BE2C (cell line): ENCODE measurements at regions not wholly inside any gene's neighbourhood (a gene's known extent, or its start where the extent isn't known, plus 50 kb on each side); places are given as distances from the start of the nearest gene placed in this dataset.

Source experiments
- DNase-seq: peaks from one replicate; pipeline ENCODE4 v3.0.0-alpha.2; 2020
- H3K27me3 ChIP-seq: fragments of 250-450 bp; sonication (Bioruptor Pico); 2 replicates; pipeline ENCODE4 v1.5.1; 2020; ENCODE audit warnings: mild to moderate bottlenecking
- H3K36me3 ChIP-seq: fragments of 250-450 bp; sonication (Bioruptor Pico); 2 replicates; pipeline ENCODE4 v1.5.1; 2020; ENCODE audit warnings: mild to moderate bottlenecking
- H3K4me1 ChIP-seq: fragments of 250-450 bp; sonication (Bioruptor Pico); 2 replicates; pipeline ENCODE4 v1.5.1; 2020
- H3K4me3 ChIP-seq: 2 replicates; pipeline ENCODE4 v1.5.1; 2011; ENCODE audit warnings: low read depth, low read length
- H3K9me3 ChIP-seq: fragments of 250-450 bp; sonication (Bioruptor Pico); 2 replicates; pipeline ENCODE4 v1.5.1; 2020
- TF ChIP-seq, protein P1 (sequence below): IDR thresholded peaks from 2 replicates; pipeline ENCODE4 v1.5.1; 2012; ENCODE audit warnings: mild to moderate bottlenecking, low read depth, low read length

DNA sequence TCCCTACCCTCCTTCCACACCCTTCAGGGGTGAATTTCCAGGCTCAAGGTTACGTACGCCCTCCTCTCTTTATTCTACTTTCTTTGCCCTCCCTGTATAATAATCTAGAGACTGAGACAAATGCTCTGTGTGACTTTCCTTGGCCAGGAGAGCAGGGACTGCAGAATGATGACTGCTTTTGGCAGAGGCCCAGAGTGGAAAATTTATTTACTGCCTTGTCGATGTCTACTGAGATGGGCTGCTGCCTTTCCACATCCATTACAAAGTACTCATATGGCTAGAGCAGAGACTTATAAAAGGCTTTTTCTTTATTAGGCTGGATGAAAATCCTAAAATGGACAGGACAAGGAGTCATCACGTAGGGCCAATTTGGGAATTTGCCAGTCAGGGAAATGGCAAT lies 576.2 kb downstream of the TUSC7 start:
- TF ChIP-seq, protein P1, sequence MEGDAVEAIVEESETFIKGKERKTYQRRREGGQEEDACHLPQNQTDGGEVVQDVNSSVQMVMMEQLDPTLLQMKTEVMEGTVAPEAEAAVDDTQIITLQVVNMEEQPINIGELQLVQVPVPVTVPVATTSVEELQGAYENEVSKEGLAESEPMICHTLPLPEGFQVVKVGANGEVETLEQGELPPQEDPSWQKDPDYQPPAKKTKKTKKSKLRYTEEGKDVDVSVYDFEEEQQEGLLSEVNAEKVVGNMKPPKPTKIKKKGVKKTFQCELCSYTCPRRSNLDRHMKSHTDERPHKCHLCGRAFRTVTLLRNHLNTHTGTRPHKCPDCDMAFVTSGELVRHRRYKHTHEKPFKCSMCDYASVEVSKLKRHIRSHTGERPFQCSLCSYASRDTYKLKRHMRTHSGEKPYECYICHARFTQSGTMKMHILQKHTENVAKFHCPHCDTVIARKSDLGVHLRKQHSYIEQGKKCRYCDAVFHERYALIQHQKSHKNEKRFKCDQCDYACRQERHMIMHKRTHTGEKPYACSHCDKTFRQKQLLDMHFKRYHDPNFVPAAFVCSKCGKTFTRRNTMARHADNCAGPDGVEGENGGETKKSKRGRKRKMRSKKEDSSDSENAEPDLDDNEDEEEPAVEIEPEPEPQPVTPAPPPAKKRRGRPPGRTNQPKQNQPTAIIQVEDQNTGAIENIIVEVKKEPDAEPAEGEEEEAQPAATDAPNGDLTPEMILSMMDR = no peak
- no peaks in the 10 kb centered on the region for H3K36me3 ChIP-seq
- no peaks in the 10 kb centered on the region for H3K9me3 ChIP-seq
- peak; percentile 70 for DNase-seq
- peaks cover 46% of the 10 kb centered on the region for H3K4me1 ChIP-seq
- H3K4me3 ChIP-seq = no peak overlapping the region
- no peaks in the 10 kb centered on the region for H3K27me3 ChIP-seq

DNA sequence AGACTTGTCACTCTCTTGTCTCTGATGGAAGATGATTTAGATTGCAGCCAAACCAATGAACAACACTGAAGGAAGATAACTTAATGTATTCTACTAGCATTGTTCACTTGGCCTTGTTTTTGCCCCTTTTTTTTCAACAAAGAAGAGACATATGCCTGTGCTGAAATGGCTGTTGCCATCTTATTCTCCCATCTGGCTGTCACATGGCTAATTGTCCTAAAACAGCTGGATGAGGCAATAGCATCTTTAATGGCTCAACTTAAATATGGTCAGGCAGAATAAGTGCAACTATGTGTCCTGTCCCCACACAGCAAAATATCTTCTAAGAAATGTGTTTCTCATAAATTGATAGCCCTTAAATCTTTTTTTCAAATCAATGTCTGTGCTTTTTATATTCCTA lies 576.9 kb downstream of the TUSC7 start:
- DNase-seq = peak; percentile 25
- H3K4me1 ChIP-seq = peaks cover 40% of the 10 kb centered on the region
- no peaks in the 10 kb centered on the region for H3K36me3 ChIP-seq
- H3K4me3 ChIP-seq = no peak overlapping the region
- H3K27me3 ChIP-seq = no peaks in the 10 kb centered on the region
- H3K9me3 ChIP-seq = no peaks in the 10 kb centered on the region
- TF ChIP-seq, protein P1 = no peak

DNA sequence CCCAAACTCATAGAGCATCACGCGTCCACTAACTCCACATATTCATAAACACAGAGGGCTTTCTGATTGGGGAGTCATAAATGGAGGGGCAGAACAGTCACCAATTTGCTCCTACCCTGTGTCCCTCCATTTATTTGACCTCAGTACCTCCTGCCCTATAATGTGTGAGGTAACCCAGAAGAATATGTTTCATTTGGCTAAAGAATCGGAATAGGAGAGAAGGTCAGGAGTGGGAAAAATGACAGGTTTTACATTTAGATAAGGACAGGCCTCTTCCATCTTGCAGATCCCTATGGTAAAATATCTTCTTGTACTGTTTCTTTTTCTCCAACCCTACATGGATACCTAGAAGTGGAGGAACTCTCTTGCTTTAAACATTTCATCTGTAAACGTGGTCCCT lies 578.0 kb downstream of the TUSC7 start:
- H3K4me3 ChIP-seq = no peak overlapping the region
- H3K27me3 ChIP-seq = no peaks in the 10 kb centered on the region
- no peak for DNase-seq
- no peaks in the 10 kb centered on the region for H3K9me3 ChIP-seq
- no peaks in the 10 kb centered on the region for H3K36me3 ChIP-seq
- H3K4me1 ChIP-seq = peaks cover 33% of the 10 kb centered on the region
- TF ChIP-seq, protein P1 = no peak

DNA sequence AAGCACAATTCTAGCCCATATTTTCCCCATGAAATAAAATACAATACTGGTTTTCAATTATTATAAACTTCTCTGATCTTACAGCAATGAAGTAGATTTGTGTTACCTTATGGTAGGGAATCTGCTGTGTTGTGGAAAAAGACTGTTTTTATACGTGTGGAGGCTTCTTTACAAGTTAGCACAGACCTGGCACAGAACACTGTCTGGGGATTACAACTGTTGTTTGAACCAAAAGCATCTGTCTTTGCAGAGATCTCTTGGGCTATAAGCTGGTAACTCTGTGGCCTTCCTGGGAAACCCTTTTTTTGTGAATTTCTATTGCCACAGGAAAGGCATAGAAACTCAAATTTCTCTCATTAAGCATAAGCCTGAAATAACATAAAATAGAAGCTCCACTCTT lies 581.9 kb downstream of the TUSC7 start:
- Histone ChIP-seq H3K27me3 (no peaks in the 10 kb centered on the region), H3K36me3 (no peaks in the 10 kb centered on the region), H3K4me1 (peaks cover 15% of the 10 kb centered on the region), H3K9me3 (no peaks in the 10 kb centered on the region), H3K4me3 (no peak overlapping the region)
- DNase-seq = no peak
- TF ChIP-seq, protein P1 = no peak

DNA sequence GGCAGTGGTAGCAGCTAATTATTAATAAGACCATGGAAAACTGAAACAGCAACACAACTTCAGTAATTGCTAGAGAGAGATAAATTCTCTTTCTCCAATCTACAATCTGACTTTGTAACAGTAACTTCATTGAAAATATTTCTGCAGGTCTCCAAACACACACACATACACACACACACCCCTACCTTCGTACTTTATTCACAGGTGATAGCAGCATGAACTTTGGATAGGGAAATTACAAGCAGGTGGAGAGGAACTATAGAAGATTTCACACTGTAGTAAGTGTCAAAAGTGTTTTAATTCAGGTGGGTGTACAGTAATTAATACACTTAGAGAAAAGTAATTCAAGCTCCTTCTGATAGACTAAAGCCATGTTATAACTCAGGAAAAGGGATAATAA lies 587.5 kb downstream of the TUSC7 start:
- peaks cover 26% of the 10 kb centered on the region for H3K4me1 ChIP-seq
- H3K27me3 ChIP-seq = no peaks in the 10 kb centered on the region
- no peak for DNase-seq
- no peak overlapping the region for H3K4me3 ChIP-seq
- H3K9me3 ChIP-seq = no peaks in the 10 kb centered on the region
- H3K36me3 ChIP-seq = no peaks in the 10 kb centered on the region
- TF ChIP-seq, protein P1 = no peak

DNA sequence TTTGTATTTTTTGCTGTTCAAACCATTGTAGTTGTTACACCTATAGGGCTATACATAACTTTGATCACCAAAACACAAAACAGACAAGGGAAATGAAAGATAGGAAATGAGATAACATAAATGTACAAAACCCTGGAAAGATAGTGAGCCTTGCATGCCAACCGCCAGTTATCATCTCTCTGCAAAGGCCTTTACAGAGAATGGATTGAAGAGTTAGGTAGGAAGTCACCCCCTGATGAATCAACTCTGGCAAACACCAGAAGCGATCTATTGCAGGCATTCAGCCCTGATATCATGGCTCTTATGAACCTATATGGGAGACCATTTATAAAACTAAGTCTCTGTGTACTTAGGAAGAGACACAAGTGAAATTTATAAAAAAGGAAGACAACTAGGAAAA lies 588.0 kb downstream of the TUSC7 start:
- DNase-seq = no peak
- Histone ChIP-seq H3K4me3 (no peak overlapping the region), H3K9me3 (no peaks in the 10 kb centered on the region), H3K27me3 (no peaks in the 10 kb centered on the region), H3K36me3 (no peaks in the 10 kb centered on the region), H3K4me1 (peaks cover 26% of the 10 kb centered on the region)
- TF ChIP-seq, protein P1 = no peak
